ENCODE measurements at regions not wholly inside any gene's neighbourhood (a gene's known extent, or its start where the extent isn't known, plus 50 kb on each side); places are given as distances from the start of the nearest gene placed in this dataset.

- Histone ChIP-seq H3K9me3 (replicated peaks in 1 of 2; ENCODE audit: control insufficient read depth in 1 of 2, insufficient read depth in 1 of 2, low read length in 2 of 2) (no peaks in the 10 kb centered on the region), H3K36me3 (replicated peaks in 1 of 2; ENCODE audit: control insufficient read depth in 1 of 2, insufficient read depth in 2 of 2, low read length in 2 of 2) (no peaks in the 10 kb centered on the region), H3K4me2 (replicated peaks; ENCODE audit: extremely low read depth, low read length, poor library complexity, severe bottlenecking) (no peak overlapping the region), H2AFZ (ENCODE audit: insufficient read depth, low read depth, low read length, poor library complexity, severe bottlenecking) (no peak overlapping the region), H3K4me3 (replicated peaks in 1 of 3; ENCODE audit: low read depth in 2 of 3, low read length in 3 of 3) (no peak overlapping the region), H3K27ac (ENCODE audit: low read depth in 1 of 2, low read length in 2 of 2) (no peak overlapping the region), H3K9ac (ENCODE audit: insufficient read depth, low read length, poor library complexity, severe bottlenecking) (no peak overlapping the region), H3K27me3 (ENCODE audit: control insufficient read depth in 2 of 2, insufficient read depth in 2 of 2, low read length in 2 of 2) (no peaks in the 10 kb centered on the region), H3K4me1 (ENCODE audit: control insufficient read depth in 1 of 2, insufficient read depth in 2 of 2, low read length in 2 of 2) (no peaks in the 10 kb centered on the region), H3K79me2 (ENCODE audit: insufficient read depth, low read length) (no peaks in the 10 kb centered on the region), H4K20me1 (ENCODE audit: insufficient read depth, low read length) (no peaks in the 10 kb centered on the region)
- Mint-ChIP-seq H3K36me3 (no peaks in the 10 kb centered on the region), H3K27ac (no peak overlapping the region), H3K4me1 (peaks cover 5% of the 10 kb centered on the region), H3K27me3 (ENCODE audit: low read depth in 3 of 3) (no peaks in the 10 kb centered on the region), H3K4me3 (no peak overlapping the region), H3K9me3 (peaks cover 0 to 3% (median 0%) of the 10 kb centered on the region in 7 donors)
- intact Hi-C loops (cut with micrococcal nuclease): no loop called here
- no peak for DNase-seq
- TF ChIP-seq CTCF (IDR thresholded peaks at IDR 0.05): no peak
Observed at GRCh38 chr4:152024881-152025280, 264.1 kb upstream of the GATB start.

GRCh38 chr4:152023674-152024073, 262.9 kb upstream of the GATB start:
- H3K4me1 ChIP-seq (ENCODE audit: control insufficient read depth in 1 of 2, insufficient read depth in 2 of 2, low read length in 2 of 2): no peaks in the 10 kb centered on the region
- Mint-ChIP-seq H3K4me1 (peaks cover 5% of the 10 kb centered on the region), H3K9me3 (peaks cover 0 to 1% (median 0%) of the 10 kb centered on the region in 7 donors), H3K27me3 (ENCODE audit: low read depth in 3 of 3) (no peaks in the 10 kb centered on the region), H3K36me3 (no peaks in the 10 kb centered on the region), H3K4me3 (no peak overlapping the region), H3K27ac (no peak overlapping the region)
- no peak overlapping the region for H3K4me2 ChIP-seq (replicated peaks; ENCODE audit: extremely low read depth, low read length, poor library complexity, severe bottlenecking)
- no peaks in the 10 kb centered on the region for H3K9me3 ChIP-seq (replicated peaks in 1 of 2; ENCODE audit: control insufficient read depth in 1 of 2, insufficient read depth in 1 of 2, low read length in 2 of 2)
- TF ChIP-seq CTCF (IDR thresholded peaks at IDR 0.05): no peak
- DNase-seq: no peak
- H3K27ac ChIP-seq (ENCODE audit: low read depth in 1 of 2, low read length in 2 of 2): no peak overlapping the region
- H2AFZ ChIP-seq (ENCODE audit: insufficient read depth, low read depth, low read length, poor library complexity, severe bottlenecking): no peak overlapping the region
- intact Hi-C loops (cut with micrococcal nuclease): no loop called here
- H3K79me2 ChIP-seq (ENCODE audit: insufficient read depth, low read length): no peaks in the 10 kb centered on the region
- no peak overlapping the region for H3K9ac ChIP-seq (ENCODE audit: insufficient read depth, low read length, poor library complexity, severe bottlenecking)
- H3K36me3 ChIP-seq (replicated peaks in 1 of 2; ENCODE audit: control insufficient read depth in 1 of 2, insufficient read depth in 2 of 2, low read length in 2 of 2): no peaks in the 10 kb centered on the region
- 77% methylated on average over 9 of the region's 9 CpGs for WGBS (ENCODE audit: insufficient coverage)
- H4K20me1 ChIP-seq (ENCODE audit: insufficient read depth, low read length): no peaks in the 10 kb centered on the region
- H3K4me3 ChIP-seq (replicated peaks in 1 of 3; ENCODE audit: low read depth in 2 of 3, low read length in 3 of 3): no peak overlapping the region
- no peaks in the 10 kb centered on the region for H3K27me3 ChIP-seq (ENCODE audit: control insufficient read depth in 2 of 2, insufficient read depth in 2 of 2, low read length in 2 of 2)

Measured in CD14-positive monocyte (primary cell).